Activated naive CD4-positive, alpha-beta T cell treated with anti-CD3 and anti-CD28 coated beads, Interleukin-2, amount 10 ng/mL, durations not matched to agents 7 days and 5 days (primary cell): ENCODE measurements at regions not wholly inside any gene's neighbourhood (a gene's known extent, or its start where the extent isn't known, plus 50 kb on each side); places are given as distances from the start of the nearest gene placed in this dataset.
"Not testable (repeated sequence)": the region's sequence is repeated elsewhere in the genome, so short reads cannot be mapped to it uniquely, and the experiment has no call there.

Source experiments
- CTCF ChIA-PET: fragments of 350-600 bp; sonication (Branson Sonifier 250); formaldehyde crosslinking; loops from one replicate; lab custom pipeline; 2021; ENCODE audit warnings: antibody characterized with exemption; lab: Charles Lee
- DNase-seq: peaks from one replicate; pipeline ENCODE4 v3.0.0-alpha.2; 2020
- H3K27ac Mint-ChIP-seq: one replicate; pipeline ENCODE4 v1.8.0; 2021; ENCODE audit warnings: mild to moderate bottlenecking, moderate library complexity, mixed read lengths
- H3K27me3 Mint-ChIP-seq: one replicate; pipeline ENCODE4 v1.8.0; 2021; ENCODE audit warnings: mild to moderate bottlenecking, mixed read lengths
- H3K36me3 Mint-ChIP-seq: one replicate; pipeline ENCODE4 v1.8.0; 2021; ENCODE audit warnings: mixed read lengths
- H3K4me1 Mint-ChIP-seq: one replicate; pipeline ENCODE4 v1.8.0; 2021; ENCODE audit warnings: mixed read lengths
- H3K4me3 Mint-ChIP-seq: one replicate; pipeline ENCODE4 v1.8.0; 2021; ENCODE audit warnings: mild to moderate bottlenecking, moderate library complexity, mixed read lengths
- H3K9me3 Mint-ChIP-seq: one replicate; pipeline ENCODE4 v1.8.0; 2021; ENCODE audit warnings: mixed read lengths

GRCh38 chr7:68715907-68716306, 882.4 kb upstream of the AUTS2 start:
- DNase-seq, result no peak
- no peaks in the 10 kb centered on the region for H3K36me3 Mint-ChIP-seq
- no peak overlapping the region for H3K27ac Mint-ChIP-seq
- no peaks in the 10 kb centered on the region for H3K27me3 Mint-ChIP-seq
- H3K4me3 Mint-ChIP-seq, result no peak overlapping the region
- peaks cover 16% of the 10 kb centered on the region for H3K9me3 Mint-ChIP-seq
- CTCF ChIA-PET, result no interaction called here
- no peaks in the 10 kb centered on the region for H3K4me1 Mint-ChIP-seq

DNA sequence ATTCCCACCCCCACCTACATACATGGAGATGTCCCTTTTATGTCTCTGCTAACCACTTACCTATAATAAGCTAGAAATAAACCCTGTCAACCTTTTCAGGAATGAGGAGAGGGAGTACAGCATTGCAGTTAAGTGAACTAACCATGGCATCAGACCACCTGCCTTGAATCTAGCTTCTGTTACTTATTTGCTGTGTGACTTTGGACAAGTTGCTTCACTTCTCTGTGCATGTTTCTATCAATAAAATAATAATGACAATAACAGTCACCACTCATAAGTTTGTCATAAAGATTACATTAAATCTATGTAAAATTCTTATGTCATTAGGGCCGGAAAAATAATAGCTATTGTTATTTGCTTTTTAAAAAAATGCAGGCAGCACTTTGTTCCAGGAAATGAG, 881.1 kb upstream of the AUTS2 start:
- no peaks in the 10 kb centered on the region for H3K36me3 Mint-ChIP-seq

DNA sequence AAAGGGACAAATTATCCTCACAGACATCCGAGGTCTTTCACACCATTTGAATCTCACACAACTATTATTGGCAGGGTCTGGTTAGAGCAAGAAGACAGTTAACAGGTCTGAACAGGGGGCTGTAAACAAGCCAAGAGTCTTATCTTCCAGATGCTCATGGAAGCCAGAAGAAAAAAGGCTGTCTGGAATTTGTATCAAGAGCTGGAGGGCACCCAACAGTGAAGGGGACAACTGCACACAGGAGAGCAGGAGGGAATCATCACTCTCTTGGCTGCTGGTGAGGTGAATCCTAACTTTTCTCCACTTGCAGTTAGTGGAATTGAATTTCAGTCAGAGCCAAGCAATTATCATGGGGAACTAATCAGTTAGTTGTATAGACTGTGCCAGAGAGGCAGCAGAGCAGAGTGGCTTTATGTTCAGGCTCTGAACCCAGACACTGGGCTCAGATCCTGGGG, 880.2 kb upstream of the AUTS2 start:
- Mint-ChIP-seq H3K9me3 (peaks cover 10% of the 10 kb centered on the region), H3K36me3 (no peaks in the 10 kb centered on the region), H3K4me1 (no peaks in the 10 kb centered on the region), H3K4me3 (no peak overlapping the region), H3K27ac (no peak overlapping the region), H3K27me3 (no peaks in the 10 kb centered on the region)
- CTCF ChIA-PET, result no interaction called here
- no peak for DNase-seq

More for the DNA sequence above, 881.1 kb upstream of the AUTS2 start:
- H3K9me3 Mint-ChIP-seq, result peaks cover 11% of the 10 kb centered on the region
- CTCF ChIA-PET, result no interaction called here
- no peak overlapping the region for H3K27ac Mint-ChIP-seq
- no peak for DNase-seq
- H3K4me3 Mint-ChIP-seq, result no peak overlapping the region
- no peaks in the 10 kb centered on the region for H3K4me1 Mint-ChIP-seq
- H3K27me3 Mint-ChIP-seq, result no peaks in the 10 kb centered on the region

DNA sequence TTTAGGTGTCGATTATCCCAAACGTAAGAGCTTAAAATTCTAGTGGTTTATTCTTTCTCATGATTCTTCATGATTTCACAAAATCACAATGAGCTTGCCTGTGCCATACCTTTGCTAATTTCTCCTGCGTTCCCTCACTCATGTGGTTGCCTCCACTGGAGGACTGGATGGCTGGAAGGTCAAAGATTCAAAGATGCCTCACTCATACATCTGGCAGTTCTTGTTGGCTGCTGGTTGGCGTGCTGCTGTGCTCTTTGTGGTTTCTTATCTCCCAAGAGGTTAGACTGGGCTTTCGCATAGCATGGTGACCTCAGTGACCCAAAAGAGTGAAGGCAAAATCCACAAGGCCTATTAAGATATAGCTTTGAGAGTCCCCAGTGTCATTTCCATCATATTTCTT, 877.6 kb upstream of the AUTS2 start:
- Mint-ChIP-seq H3K27ac (no peak overlapping the region), H3K4me3 (no peak overlapping the region), H3K36me3 (no peaks in the 10 kb centered on the region), H3K27me3 (no peaks in the 10 kb centered on the region), H3K4me1 (no peaks in the 10 kb centered on the region), H3K9me3 (peaks cover 10% of the 10 kb centered on the region)
- CTCF ChIA-PET, result no interaction called here
- DNase-seq, result no peak

DNA sequence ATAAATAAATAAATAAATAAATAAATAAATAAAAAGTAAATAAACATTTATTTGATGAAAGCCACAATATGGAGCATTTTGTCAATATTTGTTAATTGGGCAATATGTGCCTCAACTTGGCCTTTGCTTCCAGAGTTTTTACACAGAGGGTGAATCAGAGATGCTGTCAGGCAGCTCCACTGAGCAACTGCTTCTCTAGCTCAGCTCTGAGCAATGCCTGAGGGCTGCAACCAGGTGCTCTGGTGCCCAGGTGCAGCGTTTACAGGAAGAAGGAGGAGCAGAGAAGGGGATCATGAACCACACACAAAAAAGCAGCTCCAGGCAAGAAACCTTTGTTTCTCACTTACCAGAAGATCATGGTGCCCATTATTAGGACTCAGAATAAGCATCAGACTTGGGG, 876.2 kb upstream of the AUTS2 start:
- no peaks in the 10 kb centered on the region for H3K36me3 Mint-ChIP-seq
- H3K4me1 Mint-ChIP-seq, result no peaks in the 10 kb centered on the region
- no peak overlapping the region for H3K27ac Mint-ChIP-seq
- no peaks in the 10 kb centered on the region for H3K27me3 Mint-ChIP-seq
- no peak overlapping the region for H3K4me3 Mint-ChIP-seq
- no peak for DNase-seq
- CTCF ChIA-PET, result interaction anchor here (0.6 kb wide), 1 partner anchor 42 kb away, joined by 3 read pairs; no protein-coding TSS in a partner anchor
- peaks cover 16% of the 10 kb centered on the region for H3K9me3 Mint-ChIP-seq

GRCh38 chr7:68724965-68725364, 873.3 kb upstream of the AUTS2 start:
- no peak for DNase-seq
- Mint-ChIP-seq H3K4me3 (no peak overlapping the region), H3K27me3 (no peaks in the 10 kb centered on the region), H3K36me3 (no peaks in the 10 kb centered on the region), H3K4me1 (no peaks in the 10 kb centered on the region), H3K9me3 (peaks cover 24% of the 10 kb centered on the region), H3K27ac (no peak overlapping the region)
- CTCF ChIA-PET, result no interaction called here

DNA sequence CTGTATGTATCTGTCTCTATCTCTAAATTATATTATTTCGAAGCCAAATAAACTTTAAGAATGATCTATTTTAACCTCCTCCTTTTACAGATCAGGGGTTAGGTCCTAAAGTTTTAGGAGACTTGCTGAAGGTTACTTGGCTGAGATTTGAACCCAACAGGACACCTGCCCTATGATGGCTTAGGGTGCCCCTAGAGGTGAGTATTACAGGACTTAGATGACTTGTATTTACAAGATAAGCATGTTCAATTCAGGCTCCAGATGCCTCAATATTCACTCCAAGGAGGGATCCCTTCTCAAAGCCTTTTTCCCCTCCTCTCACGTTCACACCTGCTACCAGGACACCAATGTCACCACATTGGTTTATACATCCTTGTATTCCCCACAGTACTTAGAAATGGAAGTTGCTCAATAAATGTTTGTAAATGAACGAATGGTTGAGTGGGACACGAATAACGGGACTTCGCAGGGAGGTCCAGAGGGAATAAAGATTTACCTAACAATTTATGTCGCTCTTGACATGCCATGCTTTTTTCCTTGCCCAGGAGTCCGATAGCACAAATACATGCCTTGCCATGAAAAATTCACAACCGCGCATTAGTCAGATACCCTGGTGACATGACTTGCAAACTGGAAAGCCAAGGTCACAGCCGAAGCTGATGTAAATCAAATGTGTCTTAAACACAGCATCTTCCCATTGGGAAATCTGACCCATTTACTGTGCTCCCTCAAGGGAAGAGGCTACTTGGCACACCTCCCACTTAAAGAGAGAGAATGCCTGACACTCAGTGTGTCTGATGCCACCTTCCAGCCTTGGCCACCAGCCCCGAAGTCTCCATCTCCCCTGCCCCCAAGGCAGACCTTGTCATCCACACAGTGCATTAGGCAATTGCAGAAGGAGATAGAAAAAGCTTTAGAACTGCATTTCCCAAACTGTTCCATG, 872.2 kb upstream of the AUTS2 start:
- Mint-ChIP-seq H3K4me3 (no peak overlapping the region), H3K27ac (no peak overlapping the region), H3K27me3 (no peaks in the 10 kb centered on the region), H3K36me3 (no peaks in the 10 kb centered on the region), H3K4me1 (no peaks in the 10 kb centered on the region), H3K9me3 (peaks cover 30% of the 10 kb centered on the region)
- CTCF ChIA-PET, result no interaction called here
- no peak for DNase-seq

DNA sequence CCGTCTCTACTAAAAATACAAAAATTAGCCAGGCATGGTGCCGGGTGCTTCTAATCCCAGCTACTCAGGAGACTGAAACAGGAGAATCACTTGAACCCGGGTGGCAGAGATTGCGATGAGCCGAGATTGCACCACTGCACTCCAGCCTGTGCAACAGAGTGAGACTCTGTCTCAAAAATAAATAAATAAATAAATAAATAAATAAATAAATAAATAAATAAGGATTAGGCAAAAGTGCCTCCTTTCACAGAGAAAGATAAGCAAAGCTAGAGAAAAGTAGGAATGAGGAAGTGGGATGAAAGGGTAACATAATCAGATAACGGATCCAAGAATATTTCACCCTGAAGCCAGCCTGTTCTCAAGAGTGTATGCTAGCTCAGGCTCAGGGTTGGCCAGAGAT, 869.6 kb upstream of the AUTS2 start:
- H3K36me3 Mint-ChIP-seq, CTCF ChIA-PET, DNase-seq, H3K27ac Mint-ChIP-seq, H3K4me3 Mint-ChIP-seq, H3K4me1 Mint-ChIP-seq, H3K27me3 Mint-ChIP-seq: not testable (repeated sequence)
- peaks cover 36% of the 10 kb centered on the region for H3K9me3 Mint-ChIP-seq

DNA sequence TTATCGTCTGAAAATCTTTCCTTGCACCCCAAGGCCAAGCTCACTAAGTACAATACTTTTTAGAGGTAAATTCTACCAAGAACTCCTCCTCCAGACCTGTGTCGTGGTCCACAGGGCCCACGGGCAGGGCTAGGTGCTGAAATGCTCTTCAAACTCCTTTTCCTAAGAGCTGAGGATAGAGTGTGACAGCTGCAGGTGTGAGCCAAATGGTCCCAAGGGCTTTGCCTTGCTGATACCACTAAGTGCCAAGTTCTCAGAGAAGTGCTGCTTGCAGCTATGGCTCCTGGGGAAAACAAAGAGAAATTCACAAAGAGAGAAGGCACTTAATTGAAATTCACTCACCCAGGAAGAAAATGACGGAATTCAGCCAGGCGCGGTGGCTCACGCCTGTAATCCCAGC, 868.9 kb upstream of the AUTS2 start:
- CTCF ChIA-PET, result no interaction called here
- DNase-seq, result no peak
- H3K4me3 Mint-ChIP-seq, result no peak overlapping the region
- H3K36me3 Mint-ChIP-seq, result no peaks in the 10 kb centered on the region
- H3K4me1 Mint-ChIP-seq, result no peaks in the 10 kb centered on the region
- H3K9me3 Mint-ChIP-seq, result peaks cover 36% of the 10 kb centered on the region
- H3K27ac Mint-ChIP-seq, result no peak overlapping the region
- H3K27me3 Mint-ChIP-seq, result no peaks in the 10 kb centered on the region

DNA sequence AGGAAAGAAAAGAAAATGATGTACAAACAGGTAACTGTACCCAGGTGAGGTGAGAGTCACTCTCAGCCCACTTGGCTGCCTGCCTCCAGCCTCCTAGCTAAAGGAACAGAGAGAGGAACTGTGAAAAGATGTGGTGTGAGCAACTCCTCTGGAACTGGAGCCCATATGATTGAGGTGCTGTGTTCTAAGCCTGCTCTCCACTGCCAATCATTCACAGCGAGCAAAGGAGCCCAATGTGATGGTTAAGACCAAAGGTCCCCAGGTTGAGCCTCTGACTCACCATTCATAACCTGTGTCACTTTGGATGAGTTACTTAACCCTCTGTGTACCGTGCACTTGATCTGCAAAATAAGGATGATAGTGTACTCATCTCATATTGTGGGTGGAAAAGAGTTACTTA, 868.1 kb upstream of the AUTS2 start:
- Mint-ChIP-seq H3K36me3 (no peaks in the 10 kb centered on the region), H3K27me3 (no peaks in the 10 kb centered on the region), H3K27ac (no peak overlapping the region), H3K9me3 (peaks cover 38% of the 10 kb centered on the region), H3K4me3 (no peak overlapping the region), H3K4me1 (no peaks in the 10 kb centered on the region)
- CTCF ChIA-PET, result interaction anchor here (0.7 kb wide), 1 partner anchor 127 kb away, joined by 3 read pairs; no protein-coding TSS in a partner anchor
- DNase-seq, result no peak

DNA sequence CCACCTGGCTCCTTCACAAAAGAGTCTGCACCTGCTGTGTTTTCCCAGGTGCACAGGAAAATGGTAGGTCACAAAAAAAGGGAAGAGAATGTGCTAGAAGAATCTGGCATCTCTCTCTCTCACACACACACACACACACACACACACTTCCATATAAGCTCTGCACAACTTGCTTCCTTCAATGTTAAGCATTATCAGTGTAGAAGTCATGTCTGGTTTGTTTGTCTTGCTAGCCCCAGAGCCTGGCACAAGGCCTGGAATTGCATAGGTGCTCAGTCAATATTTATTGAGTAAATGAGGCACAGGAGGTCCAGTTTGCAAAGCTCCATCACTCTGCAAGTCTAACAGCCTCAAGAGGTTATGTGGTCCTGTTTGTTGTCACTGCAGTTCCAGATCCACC, 867.3 kb upstream of the AUTS2 start:
- Mint-ChIP-seq H3K4me3 (no peak overlapping the region), H3K27ac (no peak overlapping the region), H3K4me1 (no peaks in the 10 kb centered on the region), H3K9me3 (peaks cover 39% of the 10 kb centered on the region), H3K36me3 (no peaks in the 10 kb centered on the region), H3K27me3 (no peaks in the 10 kb centered on the region)
- CTCF ChIA-PET, result interaction anchor here (0.7 kb wide), 1 partner anchor 126 kb away, joined by 3 read pairs; no protein-coding TSS in a partner anchor
- DNase-seq, result no peak

DNA sequence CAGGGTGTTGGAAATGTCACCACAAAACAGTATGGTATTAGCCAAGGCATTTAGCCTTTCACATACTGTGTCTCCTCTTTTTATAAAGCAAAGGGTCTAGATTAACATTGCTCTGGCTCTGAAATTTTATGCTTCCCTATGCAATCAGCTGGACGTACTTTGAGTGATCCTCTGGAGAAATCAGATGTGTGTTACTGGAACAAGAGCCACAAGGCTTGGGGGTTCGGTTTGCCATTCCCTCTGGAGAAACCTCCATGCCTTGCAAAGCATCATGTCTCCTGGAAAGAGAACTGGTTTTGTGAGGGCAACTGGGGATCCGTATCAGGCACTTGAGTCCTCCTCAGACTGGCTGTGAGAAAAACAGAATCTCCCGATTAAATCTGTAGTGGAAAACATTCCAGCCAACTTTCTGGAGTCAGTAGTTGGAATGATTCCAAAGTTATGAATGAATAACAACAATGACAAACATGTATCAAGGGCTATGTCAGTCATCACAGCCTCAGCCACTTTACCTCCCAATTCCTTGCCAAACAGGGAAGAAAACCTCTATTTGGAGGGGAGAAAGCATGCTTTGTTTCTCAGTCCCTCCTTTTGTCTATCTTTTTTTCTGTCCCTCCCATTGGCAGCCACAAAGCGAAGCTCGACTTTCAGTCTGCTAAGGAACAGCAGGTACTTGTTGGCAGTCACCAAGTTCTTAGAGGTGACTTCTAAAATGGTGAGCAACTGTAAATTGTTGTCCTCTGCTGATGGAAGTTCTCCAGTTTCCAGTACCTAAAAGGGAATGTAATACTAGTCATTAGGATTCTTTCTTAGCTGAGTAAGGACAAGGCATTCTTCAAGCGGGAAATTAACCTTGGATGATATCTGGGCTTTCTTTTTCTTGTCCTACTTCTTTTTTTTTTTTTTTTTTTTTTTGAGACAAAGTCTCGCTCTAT, 864.8 kb upstream of the AUTS2 start:
- Mint-ChIP-seq H3K36me3 (no peaks in the 10 kb centered on the region), H3K27ac (no peak overlapping the region), H3K4me1 (no peaks in the 10 kb centered on the region), H3K27me3 (no peaks in the 10 kb centered on the region), H3K4me3 (no peak overlapping the region), H3K9me3 (peaks cover 36% of the 10 kb centered on the region)
- CTCF ChIA-PET, result no interaction called here
- DNase-seq, result no peak

- Mint-ChIP-seq H3K36me3 (no peaks in the 10 kb centered on the region), H3K9me3 (peaks cover 41% of the 10 kb centered on the region), H3K4me1 (no peaks in the 10 kb centered on the region), H3K27ac (no peak overlapping the region), H3K4me3 (no peak overlapping the region), H3K27me3 (no peaks in the 10 kb centered on the region)
- DNase-seq, result no peak
- CTCF ChIA-PET, result no interaction called here
Observed at GRCh38 chr7:68734431-68734830, 863.8 kb upstream of the AUTS2 start.

GRCh38 chr7:68739306-68739705, 859.0 kb upstream of the AUTS2 start:
- no peaks in the 10 kb centered on the region for H3K36me3 Mint-ChIP-seq
- no peaks in the 10 kb centered on the region for H3K27me3 Mint-ChIP-seq
- H3K4me3 Mint-ChIP-seq, result no peak overlapping the region
- peaks cover 32% of the 10 kb centered on the region for H3K9me3 Mint-ChIP-seq
- H3K4me1 Mint-ChIP-seq, result no peaks in the 10 kb centered on the region
- H3K27ac Mint-ChIP-seq, result no peak overlapping the region
- CTCF ChIA-PET, result no interaction called here
- no peak for DNase-seq
